HepG2 (cell line): ENCODE measurements at regions not wholly inside any gene's neighbourhood (a gene's known extent, or its start where the extent isn't known, plus 50 kb on each side); places are given as distances from the start of the nearest gene placed in this dataset.

Source experiments
- GZF1 ChIP-seq: sonication (generic); formaldehyde crosslinking; IDR thresholded peaks from 2 replicates; pipeline ENCODE4 v1.5.1; 2020; ENCODE audit warnings: mild to moderate bottlenecking, missing genetic modification reagents
- KAT8 ChIP-seq: IDR thresholded peaks from 2 replicates; pipeline ENCODE4 v1.6.1; 2016; ENCODE audit warnings: missing genetic modification reagents, missing compliant biosample characterization
- MLLT10 ChIP-seq: sonication (generic); formaldehyde crosslinking; IDR thresholded peaks from 2 replicates; pipeline ENCODE4 v1.4.0; 2020; ENCODE audit warnings: missing genetic modification reagents
- RARG ChIP-seq: sonication (generic); formaldehyde crosslinking; IDR thresholded peaks from 2 replicates; pipeline ENCODE4 v1.4.0; 2020; ENCODE audit warnings: low read depth, mild to moderate bottlenecking, missing genetic modification reagents
- SNAPC2 ChIP-seq: sonication (generic); formaldehyde crosslinking; IDR thresholded peaks from 2 replicates; pipeline ENCODE4 v1.8.1; 2022; ENCODE audit warnings: mild to moderate bottlenecking, missing genetic modification reagents
- ZFY ChIP-seq: sonication (generic); formaldehyde crosslinking; IDR thresholded peaks from 2 replicates; pipeline ENCODE4 v1.4.0; 2020; ENCODE audit warnings: missing genetic modification reagents
- ZMAT3 ChIP-seq: sonication (generic); formaldehyde crosslinking; conservative IDR thresholded peaks from 2 replicates; pipeline ENCODE4 v1.7.0; 2021; ENCODE audit warnings: missing genetic modification reagents
- ZNF460 ChIP-seq: sonication (generic); formaldehyde crosslinking; IDR thresholded peaks from 2 replicates; pipeline ENCODE4 v1.5.1; 2020; ENCODE audit warnings: missing genetic modification reagents, mild to moderate bottlenecking, borderline replicate concordance
- ZNF501 ChIP-seq: sonication (generic); formaldehyde crosslinking; IDR thresholded peaks from 2 replicates; pipeline ENCODE4 v1.5.1; 2020; ENCODE audit warnings: mild to moderate bottlenecking, moderate library complexity, missing genetic modification reagents
- TF ChIP-seq, protein P1 (sequence below): sonication (generic); formaldehyde crosslinking; IDR thresholded peaks from 2 replicates; pipeline ENCODE4 v1.4.0; 2020; ENCODE audit warnings: missing genetic modification reagents
- TF ChIP-seq, protein P2 (sequence below): IDR thresholded peaks from 2 replicates; pipeline ENCODE4 v1.6.1; 2018; ENCODE audit warnings: missing genetic modification reagents
- TF ChIP-seq, protein P3 (sequence below): sonication (generic); formaldehyde crosslinking; IDR thresholded peaks from 2 replicates; pipeline ENCODE4 v1.5.0; 2020; ENCODE audit warnings: mild to moderate bottlenecking, missing genetic modification reagents
- TF ChIP-seq, protein P4 (sequence below): IDR thresholded peaks from 2 replicates; pipeline ENCODE4 v1.6.1; 2012; ENCODE audit warnings: low read depth, low read length, improper control_type of control experiment

DNA sequence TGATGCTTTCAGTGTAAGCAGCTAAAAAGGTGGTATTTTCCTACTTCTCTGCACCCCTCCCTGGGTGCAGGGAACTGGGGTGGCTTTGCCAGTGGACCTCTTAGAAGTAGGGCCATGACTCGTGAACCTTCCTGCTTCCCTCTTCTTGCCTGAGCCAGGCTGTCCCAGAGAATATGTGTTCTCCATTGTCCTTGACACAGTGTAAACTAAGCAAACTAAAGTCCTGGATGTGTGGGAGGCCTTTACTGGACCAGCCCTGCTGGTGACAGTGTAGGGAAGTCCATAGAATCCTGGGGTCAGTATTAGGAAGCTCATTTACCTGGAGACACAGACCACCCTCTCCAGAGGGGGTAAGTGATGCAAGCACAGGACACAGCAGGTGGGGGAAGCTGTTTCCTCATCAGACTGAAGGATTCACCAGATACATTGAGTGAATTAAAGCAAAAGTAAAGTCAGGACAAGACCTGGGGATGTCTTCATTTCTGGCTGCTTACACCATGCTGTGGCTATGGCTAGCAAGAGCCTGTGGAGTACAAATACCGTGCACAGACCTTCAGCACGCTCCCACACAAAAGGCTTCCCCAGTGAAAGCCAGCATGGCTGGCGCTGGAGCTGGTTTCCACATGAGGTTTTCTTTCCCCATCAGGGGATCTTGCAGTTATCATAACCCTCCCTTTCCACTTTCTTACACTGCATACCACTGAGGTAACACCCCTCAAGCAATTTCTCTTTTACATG, 64.8 kb upstream of the LPP start (continued):
- TF ChIP-seq, protein P1, sequence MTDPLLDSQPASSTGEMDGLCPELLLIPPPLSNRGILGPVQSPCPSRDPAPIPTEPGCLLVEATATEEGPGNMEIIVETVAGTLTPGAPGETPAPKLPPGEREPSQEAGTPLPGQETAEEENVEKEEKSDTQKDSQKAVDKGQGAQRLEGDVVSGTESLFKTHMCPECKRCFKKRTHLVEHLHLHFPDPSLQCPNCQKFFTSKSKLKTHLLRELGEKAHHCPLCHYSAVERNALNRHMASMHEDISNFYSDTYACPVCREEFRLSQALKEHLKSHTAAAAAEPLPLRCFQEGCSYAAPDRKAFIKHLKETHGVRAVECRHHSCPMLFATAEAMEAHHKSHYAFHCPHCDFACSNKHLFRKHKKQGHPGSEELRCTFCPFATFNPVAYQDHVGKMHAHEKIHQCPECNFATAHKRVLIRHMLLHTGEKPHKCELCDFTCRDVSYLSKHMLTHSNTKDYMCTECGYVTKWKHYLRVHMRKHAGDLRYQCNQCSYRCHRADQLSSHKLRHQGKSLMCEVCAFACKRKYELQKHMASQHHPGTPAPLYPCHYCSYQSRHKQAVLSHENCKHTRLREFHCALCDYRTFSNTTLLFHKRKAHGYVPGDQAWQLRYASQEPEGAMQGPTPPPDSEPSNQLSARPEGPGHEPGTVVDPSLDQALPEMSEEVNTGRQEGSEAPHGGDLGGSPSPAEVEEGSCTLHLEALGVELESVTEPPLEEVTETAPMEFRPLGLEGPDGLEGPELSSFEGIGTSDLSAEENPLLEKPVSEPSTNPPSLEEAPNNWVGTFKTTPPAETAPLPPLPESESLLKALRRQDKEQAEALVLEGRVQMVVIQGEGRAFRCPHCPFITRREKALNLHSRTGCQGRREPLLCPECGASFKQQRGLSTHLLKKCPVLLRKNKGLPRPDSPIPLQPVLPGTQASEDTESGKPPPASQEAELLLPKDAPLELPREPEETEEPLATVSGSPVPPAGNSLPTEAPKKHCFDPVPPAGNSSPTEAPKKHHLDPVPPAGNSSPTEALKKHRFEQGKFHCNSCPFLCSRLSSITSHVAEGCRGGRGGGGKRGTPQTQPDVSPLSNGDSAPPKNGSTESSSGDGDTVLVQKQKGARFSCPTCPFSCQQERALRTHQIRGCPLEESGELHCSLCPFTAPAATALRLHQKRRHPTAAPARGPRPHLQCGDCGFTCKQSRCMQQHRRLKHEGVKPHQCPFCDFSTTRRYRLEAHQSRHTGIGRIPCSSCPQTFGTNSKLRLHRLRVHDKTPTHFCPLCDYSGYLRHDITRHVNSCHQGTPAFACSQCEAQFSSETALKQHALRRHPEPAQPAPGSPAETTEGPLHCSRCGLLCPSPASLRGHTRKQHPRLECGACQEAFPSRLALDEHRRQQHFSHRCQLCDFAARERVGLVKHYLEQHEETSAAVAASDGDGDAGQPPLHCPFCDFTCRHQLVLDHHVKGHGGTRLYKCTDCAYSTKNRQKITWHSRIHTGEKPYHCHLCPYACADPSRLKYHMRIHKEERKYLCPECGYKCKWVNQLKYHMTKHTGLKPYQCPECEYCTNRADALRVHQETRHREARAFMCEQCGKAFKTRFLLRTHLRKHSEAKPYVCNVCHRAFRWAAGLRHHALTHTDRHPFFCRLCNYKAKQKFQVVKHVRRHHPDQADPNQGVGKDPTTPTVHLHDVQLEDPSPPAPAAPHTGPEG (CRISPR knock-in tag) = no peak
- TF ChIP-seq KAT8 (CRISPR knock-in tag) = no peak
- TF ChIP-seq ZMAT3 (CRISPR knock-in tag) = no peak
- TF ChIP-seq, protein P2, sequence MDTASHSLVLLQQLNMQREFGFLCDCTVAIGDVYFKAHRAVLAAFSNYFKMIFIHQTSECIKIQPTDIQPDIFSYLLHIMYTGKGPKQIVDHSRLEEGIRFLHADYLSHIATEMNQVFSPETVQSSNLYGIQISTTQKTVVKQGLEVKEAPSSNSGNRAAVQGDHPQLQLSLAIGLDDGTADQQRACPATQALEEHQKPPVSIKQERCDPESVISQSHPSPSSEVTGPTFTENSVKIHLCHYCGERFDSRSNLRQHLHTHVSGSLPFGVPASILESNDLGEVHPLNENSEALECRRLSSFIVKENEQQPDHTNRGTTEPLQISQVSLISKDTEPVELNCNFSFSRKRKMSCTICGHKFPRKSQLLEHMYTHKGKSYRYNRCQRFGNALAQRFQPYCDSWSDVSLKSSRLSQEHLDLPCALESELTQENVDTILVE = no peak
- TF ChIP-seq ZNF460 = no peak
- TF ChIP-seq, protein P3, sequence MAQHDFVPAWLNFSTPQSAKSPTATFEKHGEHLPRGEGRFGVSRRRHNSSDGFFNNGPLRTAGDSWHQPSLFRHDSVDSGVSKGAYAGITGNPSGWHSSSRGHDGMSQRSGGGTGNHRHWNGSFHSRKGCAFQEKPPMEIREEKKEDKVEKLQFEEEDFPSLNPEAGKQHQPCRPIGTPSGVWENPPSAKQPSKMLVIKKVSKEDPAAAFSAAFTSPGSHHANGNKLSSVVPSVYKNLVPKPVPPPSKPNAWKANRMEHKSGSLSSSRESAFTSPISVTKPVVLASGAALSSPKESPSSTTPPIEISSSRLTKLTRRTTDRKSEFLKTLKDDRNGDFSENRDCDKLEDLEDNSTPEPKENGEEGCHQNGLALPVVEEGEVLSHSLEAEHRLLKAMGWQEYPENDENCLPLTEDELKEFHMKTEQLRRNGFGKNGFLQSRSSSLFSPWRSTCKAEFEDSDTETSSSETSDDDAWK (CRISPR knock-in tag) = no peak
- no peak for TF ChIP-seq SNAPC2
- no peak for TF ChIP-seq GZF1
- no peak for TF ChIP-seq MLLT10
- no peak for TF ChIP-seq RARG (CRISPR knock-in tag)
- 0 out of 2 replicates have a peak, but pooled peaks have one; percentile 24 for TF ChIP-seq ZNF501 (CRISPR knock-in tag)
- TF ChIP-seq, protein P4, sequence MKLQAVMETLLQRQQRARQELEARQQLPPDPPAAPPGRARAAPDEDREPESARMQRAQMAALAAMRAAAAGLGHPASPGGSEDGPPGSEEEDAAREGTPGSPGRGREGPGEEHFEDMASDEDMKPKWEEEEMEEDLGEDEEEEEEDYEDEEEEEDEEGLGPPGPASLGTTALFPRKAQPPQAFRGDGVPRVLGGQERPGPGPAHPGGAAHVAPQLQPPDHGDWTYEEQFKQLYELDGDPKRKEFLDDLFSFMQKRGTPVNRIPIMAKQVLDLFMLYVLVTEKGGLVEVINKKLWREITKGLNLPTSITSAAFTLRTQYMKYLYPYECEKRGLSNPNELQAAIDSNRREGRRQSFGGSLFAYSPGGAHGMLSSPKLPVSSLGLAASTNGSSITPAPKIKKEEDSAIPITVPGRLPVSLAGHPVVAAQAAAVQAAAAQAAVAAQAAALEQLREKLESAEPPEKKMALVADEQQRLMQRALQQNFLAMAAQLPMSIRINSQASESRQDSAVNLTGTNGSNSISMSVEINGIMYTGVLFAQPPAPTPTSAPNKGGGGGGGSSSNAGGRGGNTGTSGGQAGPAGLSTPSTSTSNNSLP = no peak
- no peak for TF ChIP-seq ZFY (CRISPR knock-in tag)
